ENCODE measurements at regions not wholly inside any gene's neighbourhood (a gene's known extent, or its start where the extent isn't known, plus 50 kb on each side); places are given as distances from the start of the nearest gene placed in this dataset.

DNA sequence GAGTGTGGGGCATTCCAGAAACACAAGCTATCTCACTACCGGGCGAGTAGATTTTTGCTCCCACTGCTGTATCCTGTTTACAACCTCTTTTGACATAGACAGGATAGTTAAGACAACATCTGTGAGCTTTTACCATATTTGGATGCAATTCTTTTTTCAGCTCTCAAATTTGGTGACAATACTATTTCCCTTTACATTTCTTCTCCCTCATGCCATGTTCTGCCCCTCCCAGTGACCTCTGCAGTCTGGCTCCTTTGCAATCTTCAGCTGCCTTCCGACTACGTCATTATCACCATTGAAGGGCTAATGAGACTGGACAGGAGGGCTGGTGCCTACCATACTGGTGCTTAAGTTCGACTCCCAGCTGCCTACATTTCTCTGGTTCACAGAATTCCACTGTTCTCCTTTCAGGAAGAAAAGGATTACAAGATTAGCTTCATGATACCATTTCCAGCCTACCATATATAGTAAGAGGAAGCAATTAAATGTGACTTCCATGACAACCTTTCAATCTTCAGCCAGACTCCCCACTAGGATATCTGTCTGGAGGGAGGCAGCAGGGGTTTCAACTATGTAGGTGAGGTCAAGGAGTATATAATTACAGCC, 251.6 kb downstream of the PHLDA1 start:
- no peak for DNase-seq (ENCODE audit: low spot score)
- H3K9me3 ChIP-seq (ENCODE audit: severe bottlenecking): no peaks in the 10 kb centered on the region
- H3K27ac ChIP-seq (ENCODE audit: poor library complexity, severe bottlenecking): no peak overlapping the region
- H3K27me3 ChIP-seq (ENCODE audit: insufficient read depth, poor library complexity, severe bottlenecking): no peaks in the 10 kb centered on the region
- H3K4me1 ChIP-seq (ENCODE audit: insufficient read depth, poor library complexity, severe bottlenecking): peaks cover 6% of the 10 kb centered on the region
- no peak overlapping the region for H3K4me3 ChIP-seq (ENCODE audit: severe bottlenecking)
- no peak for ATAC-seq (ENCODE audit: low read depth)
- TF ChIP-seq, protein P1, sequence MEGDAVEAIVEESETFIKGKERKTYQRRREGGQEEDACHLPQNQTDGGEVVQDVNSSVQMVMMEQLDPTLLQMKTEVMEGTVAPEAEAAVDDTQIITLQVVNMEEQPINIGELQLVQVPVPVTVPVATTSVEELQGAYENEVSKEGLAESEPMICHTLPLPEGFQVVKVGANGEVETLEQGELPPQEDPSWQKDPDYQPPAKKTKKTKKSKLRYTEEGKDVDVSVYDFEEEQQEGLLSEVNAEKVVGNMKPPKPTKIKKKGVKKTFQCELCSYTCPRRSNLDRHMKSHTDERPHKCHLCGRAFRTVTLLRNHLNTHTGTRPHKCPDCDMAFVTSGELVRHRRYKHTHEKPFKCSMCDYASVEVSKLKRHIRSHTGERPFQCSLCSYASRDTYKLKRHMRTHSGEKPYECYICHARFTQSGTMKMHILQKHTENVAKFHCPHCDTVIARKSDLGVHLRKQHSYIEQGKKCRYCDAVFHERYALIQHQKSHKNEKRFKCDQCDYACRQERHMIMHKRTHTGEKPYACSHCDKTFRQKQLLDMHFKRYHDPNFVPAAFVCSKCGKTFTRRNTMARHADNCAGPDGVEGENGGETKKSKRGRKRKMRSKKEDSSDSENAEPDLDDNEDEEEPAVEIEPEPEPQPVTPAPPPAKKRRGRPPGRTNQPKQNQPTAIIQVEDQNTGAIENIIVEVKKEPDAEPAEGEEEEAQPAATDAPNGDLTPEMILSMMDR (IDR thresholded peaks at IDR 0.05; ENCODE audit: poor library complexity, severe bottlenecking): no peak
- no peaks in the 10 kb centered on the region for H3K36me3 ChIP-seq (ENCODE audit: low read depth)

DNA sequence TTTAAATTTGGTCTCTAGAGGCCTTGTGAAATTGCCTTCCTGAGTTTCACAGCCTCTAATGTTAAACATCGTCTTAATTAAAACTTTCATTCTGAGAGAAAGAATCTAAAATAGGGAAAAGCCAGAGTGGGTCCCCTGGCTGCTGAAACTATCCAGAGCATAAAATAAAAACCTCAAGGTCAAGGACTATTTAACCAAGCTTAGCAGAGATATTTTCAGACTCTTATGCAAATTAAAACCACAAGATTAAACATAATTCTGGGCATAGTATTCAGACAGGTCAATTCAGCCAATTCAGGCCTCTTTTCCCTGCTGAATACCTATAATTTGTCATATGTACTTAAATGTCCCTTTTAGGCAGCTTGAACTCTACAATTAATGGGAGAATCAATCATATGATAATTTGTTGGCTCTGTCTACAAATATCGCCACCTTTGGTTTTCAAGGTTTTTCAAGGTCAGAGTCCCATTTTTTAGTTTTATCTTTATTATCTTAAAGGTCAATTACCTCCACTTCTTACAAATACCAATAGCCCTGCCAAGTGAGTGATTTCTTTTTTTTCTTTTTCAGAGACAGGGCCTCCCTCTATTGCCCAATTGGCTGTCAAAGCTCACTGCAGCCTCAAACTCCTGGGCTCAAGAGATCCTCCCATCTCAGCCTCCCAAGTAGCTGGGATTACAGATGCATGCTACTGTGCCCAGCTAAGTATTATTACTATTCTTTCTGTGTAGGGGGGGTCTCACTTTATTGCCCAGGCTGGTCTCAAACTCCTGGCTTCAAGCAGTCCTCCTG, 257.1 kb downstream of the PHLDA1 start:
- TF ChIP-seq, protein P1 (IDR thresholded peaks at IDR 0.05; ENCODE audit: poor library complexity, severe bottlenecking): no peak
- Histone ChIP-seq H3K9me3 (ENCODE audit: severe bottlenecking) (no peaks in the 10 kb centered on the region), H3K36me3 (ENCODE audit: low read depth) (no peaks in the 10 kb centered on the region), H3K4me1 (ENCODE audit: insufficient read depth, poor library complexity, severe bottlenecking) (no peaks in the 10 kb centered on the region), H3K4me3 (ENCODE audit: severe bottlenecking) (no peak overlapping the region), H3K27me3 (ENCODE audit: insufficient read depth, poor library complexity, severe bottlenecking) (no peaks in the 10 kb centered on the region), H3K27ac (ENCODE audit: poor library complexity, severe bottlenecking) (no peak overlapping the region)
- ATAC-seq (ENCODE audit: low read depth): no peak
- DNase-seq (ENCODE audit: low spot score): no peak

DNA sequence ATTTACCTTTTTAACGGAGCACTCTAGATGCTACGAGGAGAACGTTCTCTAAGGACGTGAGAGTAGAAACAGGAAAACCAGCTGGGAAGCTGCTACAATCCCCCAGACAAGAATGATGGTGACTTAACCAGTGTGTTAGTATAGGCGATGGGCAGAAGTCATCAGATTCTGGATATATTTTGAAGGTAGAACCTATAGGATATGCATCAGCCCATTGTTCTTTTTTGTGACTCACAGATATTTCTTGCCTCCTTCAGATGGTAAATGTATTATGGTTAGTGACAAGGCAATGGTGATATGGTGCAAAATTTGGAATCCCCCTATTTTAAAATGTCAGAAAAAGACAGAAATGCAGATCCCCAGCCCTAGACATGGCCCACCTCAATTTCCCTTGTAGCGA, 258.2 kb downstream of the PHLDA1 start:
- ATAC-seq (ENCODE audit: low read depth) (no peak), DNase-seq (ENCODE audit: low spot score) (no peak)
- Histone ChIP-seq H3K36me3 (ENCODE audit: low read depth) (no peaks in the 10 kb centered on the region), H3K4me1 (ENCODE audit: insufficient read depth, poor library complexity, severe bottlenecking) (no peaks in the 10 kb centered on the region), H3K27ac (ENCODE audit: poor library complexity, severe bottlenecking) (no peak overlapping the region), H3K27me3 (ENCODE audit: insufficient read depth, poor library complexity, severe bottlenecking) (no peaks in the 10 kb centered on the region), H3K4me3 (ENCODE audit: severe bottlenecking) (no peak overlapping the region), H3K9me3 (ENCODE audit: severe bottlenecking) (no peaks in the 10 kb centered on the region)
- TF ChIP-seq, protein P1 (IDR thresholded peaks at IDR 0.05; ENCODE audit: poor library complexity, severe bottlenecking): no peak

DNA sequence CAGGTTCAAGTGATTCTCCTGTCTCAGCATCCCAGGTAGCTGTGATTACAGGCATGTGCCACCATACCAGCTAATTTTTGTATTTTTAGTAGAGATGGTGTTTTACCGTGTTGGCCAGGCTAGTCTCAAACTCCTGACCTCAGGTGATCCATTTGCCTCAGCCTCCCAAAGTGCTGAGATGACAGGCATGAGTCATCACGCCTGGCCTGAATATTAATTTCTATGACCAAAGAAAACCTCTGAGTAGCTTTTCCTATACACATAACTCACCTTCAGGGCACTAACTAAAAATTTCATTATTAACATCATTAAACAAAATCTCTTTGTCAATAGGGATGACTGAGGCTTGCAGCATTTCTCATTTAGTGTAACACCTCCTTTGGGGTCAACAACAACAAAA, 259.6 kb upstream of the KRR1 start:
- H3K36me3 ChIP-seq (ENCODE audit: low read depth): no peaks in the 10 kb centered on the region
- H3K9me3 ChIP-seq (ENCODE audit: severe bottlenecking): no peaks in the 10 kb centered on the region
- no peak overlapping the region for H3K27ac ChIP-seq (ENCODE audit: poor library complexity, severe bottlenecking)
- ATAC-seq (ENCODE audit: low read depth) (no peak), DNase-seq (ENCODE audit: low spot score) (no peak)
- no peak overlapping the region for H3K4me3 ChIP-seq (ENCODE audit: severe bottlenecking)
- H3K4me1 ChIP-seq (ENCODE audit: insufficient read depth, poor library complexity, severe bottlenecking): peaks cover 11% of the 10 kb centered on the region
- no peaks in the 10 kb centered on the region for H3K27me3 ChIP-seq (ENCODE audit: insufficient read depth, poor library complexity, severe bottlenecking)
- TF ChIP-seq, protein P1 (IDR thresholded peaks at IDR 0.05; ENCODE audit: poor library complexity, severe bottlenecking): no peak

DNA sequence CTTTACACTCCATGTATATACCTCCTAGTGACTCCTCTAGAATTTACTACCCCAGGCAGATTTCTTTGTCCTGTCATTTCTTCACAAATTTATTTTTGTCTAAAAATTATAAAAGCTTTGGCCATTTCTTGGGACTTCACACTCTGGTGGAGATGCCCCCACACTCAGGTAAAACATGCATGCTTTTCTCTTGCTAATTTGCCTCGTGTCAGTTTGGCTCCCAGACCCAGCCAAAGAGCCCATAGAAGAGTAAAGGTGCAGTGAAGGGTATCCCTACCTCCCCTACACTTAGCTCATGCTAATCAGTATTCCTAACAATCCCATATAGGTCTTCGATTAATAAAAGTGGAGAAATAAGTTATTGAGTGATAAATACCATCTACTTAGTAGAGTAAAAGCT, 256.5 kb upstream of the KRR1 start:
- TF ChIP-seq, protein P1 (IDR thresholded peaks at IDR 0.05; ENCODE audit: poor library complexity, severe bottlenecking): no peak
- Histone ChIP-seq H3K4me3 (ENCODE audit: severe bottlenecking) (no peak overlapping the region), H3K9me3 (ENCODE audit: severe bottlenecking) (no peaks in the 10 kb centered on the region), H3K4me1 (ENCODE audit: insufficient read depth, poor library complexity, severe bottlenecking) (peaks cover 11% of the 10 kb centered on the region), H3K27me3 (ENCODE audit: insufficient read depth, poor library complexity, severe bottlenecking) (no peaks in the 10 kb centered on the region), H3K27ac (ENCODE audit: poor library complexity, severe bottlenecking) (no peak overlapping the region), H3K36me3 (ENCODE audit: low read depth) (no peaks in the 10 kb centered on the region)
- DNase-seq (ENCODE audit: low spot score) (no peak), ATAC-seq (ENCODE audit: low read depth) (no peak)
